ENCODE measurements at regions not wholly inside any gene's neighbourhood (a gene's known extent, or its start where the extent isn't known, plus 50 kb on each side); places are given as distances from the start of the nearest gene placed in this dataset.

GRCh38 chr2:183901931-183902330 is 696.4 kb upstream of the ZNF804A start:
- TF ChIP-seq CTCF (IDR thresholded peaks at IDR 0.05) (no peak), POLR2AphosphoS5 (IDR thresholded peaks at IDR 0.05; ENCODE audit: insufficient read depth in 1 of 2, low read depth in 1 of 2) (no peak)

Measured in vagina (tissue), 2 donors.